Activated CD8-positive, alpha-beta T cell treated with anti-CD3 and anti-CD28 coated beads, Interleukin-2, amount 10 ng/mL, durations not matched to agents 7 days and 5 days (primary cell): ENCODE measurements at regions not wholly inside any gene's neighbourhood (a gene's known extent, or its start where the extent isn't known, plus 50 kb on each side); places are given as distances from the start of the nearest gene placed in this dataset.

Experiments used
- ATAC-seq: fragments of 150-1000 bp; cut with Tn5 transposase; one replicate; pipeline ENCODE4 v1.10.0; 2021; ENCODE audit warnings: moderate library complexity
- CTCF ChIA-PET: fragments of 350-600 bp; sonication (Branson Sonifier 250); formaldehyde crosslinking; loops from one replicate; lab custom pipeline; 2021; ENCODE audit warnings: antibody characterized with exemption; lab: Charles Lee
- POLR2A ChIA-PET: fragments of 350-600 bp; sonication (Branson Sonifier 250); formaldehyde crosslinking; loops from one replicate; lab custom pipeline; 2021; ENCODE audit warnings: antibody characterized with exemption; lab: Charles Lee
- DNase-seq: peaks from one replicate; pipeline ENCODE4 v3.0.0-alpha.2; 2020
- H3K27ac Mint-ChIP-seq: one replicate; pipeline ENCODE4 v1.8.0; 2021; ENCODE audit warnings: mild to moderate bottlenecking, mixed read lengths
- H3K27me3 Mint-ChIP-seq: one replicate; pipeline ENCODE4 v1.8.0; 2021; ENCODE audit warnings: low read depth, mixed read lengths
- H3K36me3 Mint-ChIP-seq: one replicate; pipeline ENCODE4 v1.8.0; 2021; ENCODE audit warnings: low read depth, mixed read lengths
- H3K4me1 Mint-ChIP-seq: one replicate; pipeline ENCODE4 v1.8.0; 2021; ENCODE audit warnings: low read depth, mixed read lengths
- H3K4me3 Mint-ChIP-seq: one replicate; pipeline ENCODE4 v1.8.0; 2021; ENCODE audit warnings: mild to moderate bottlenecking, mixed read lengths
- H3K9me3 Mint-ChIP-seq: one replicate; pipeline ENCODE4 v1.8.0; 2022; ENCODE audit warnings: mixed read lengths; ENCODE audit not compliant: insufficient read depth

- ATAC-seq = no peak
- CTCF ChIA-PET = interaction anchor here (0.8 kb wide), 1 partner anchor 10 kb away, joined by 3 read pairs; no protein-coding TSS in a partner anchor
- DNase-seq = no peak
- POLR2A ChIA-PET = no interaction called here
- peaks cover 2% of the 10 kb centered on the region for H3K27me3 Mint-ChIP-seq
- H3K36me3 Mint-ChIP-seq = no peaks in the 10 kb centered on the region
- H3K4me1 Mint-ChIP-seq = no peaks in the 10 kb centered on the region
- H3K27ac Mint-ChIP-seq = no peak overlapping the region
- H3K4me3 Mint-ChIP-seq = no peak overlapping the region
- H3K9me3 Mint-ChIP-seq = no peaks in the 10 kb centered on the region
Observed at GRCh38 chr1:94677714-94678113, 136.2 kb upstream of the F3 start.

- CTCF ChIA-PET = no interaction called here
- H3K36me3 Mint-ChIP-seq = no peaks in the 10 kb centered on the region
- H3K9me3 Mint-ChIP-seq = no peaks in the 10 kb centered on the region
- POLR2A ChIA-PET = no interaction called here
- H3K4me3 Mint-ChIP-seq = no peak overlapping the region
- ATAC-seq = no peak
- H3K27ac Mint-ChIP-seq = no peak overlapping the region
- no peaks in the 10 kb centered on the region for H3K27me3 Mint-ChIP-seq
- DNase-seq = no peak
- H3K4me1 Mint-ChIP-seq = no peaks in the 10 kb centered on the region
Observed at GRCh38 chr1:94677087-94677486, 135.5 kb upstream of the F3 start.

- Mint-ChIP-seq H3K27me3 (no peaks in the 10 kb centered on the region), H3K4me3 (no peak overlapping the region), H3K4me1 (no peaks in the 10 kb centered on the region), H3K9me3 (no peaks in the 10 kb centered on the region), H3K36me3 (no peaks in the 10 kb centered on the region), H3K27ac (no peak overlapping the region)
- ATAC-seq = no peak
- CTCF ChIA-PET = no interaction called here
- POLR2A ChIA-PET = no interaction called here
- no peak for DNase-seq
Observed at GRCh38 chr1:94676686-94677085, 135.1 kb upstream of the F3 start.

GRCh38 chr1:94675373-94675772 lies 133.8 kb upstream of the F3 start:
- Mint-ChIP-seq H3K4me1 (no peaks in the 10 kb centered on the region), H3K27me3 (no peaks in the 10 kb centered on the region), H3K27ac (no peak overlapping the region), H3K9me3 (no peaks in the 10 kb centered on the region), H3K4me3 (no peak overlapping the region), H3K36me3 (no peaks in the 10 kb centered on the region)
- no peak for ATAC-seq
- POLR2A ChIA-PET = no interaction called here
- CTCF ChIA-PET = no interaction called here
- DNase-seq = no peak

GRCh38 chr1:94674876-94675275 lies 133.3 kb upstream of the F3 start:
- no peaks in the 10 kb centered on the region for H3K9me3 Mint-ChIP-seq
- H3K36me3 Mint-ChIP-seq = no peaks in the 10 kb centered on the region
- H3K27me3 Mint-ChIP-seq = no peaks in the 10 kb centered on the region
- H3K27ac Mint-ChIP-seq = no peak overlapping the region
- DNase-seq (no peak), ATAC-seq (no peak)
- no peaks in the 10 kb centered on the region for H3K4me1 Mint-ChIP-seq
- CTCF ChIA-PET = no interaction called here
- no peak overlapping the region for H3K4me3 Mint-ChIP-seq
- POLR2A ChIA-PET = no interaction called here

- H3K4me1 Mint-ChIP-seq = no peaks in the 10 kb centered on the region
- ChIA-PET POLR2A (no interaction called here), CTCF (no interaction called here)
- H3K4me3 Mint-ChIP-seq = no peak overlapping the region
- no peaks in the 10 kb centered on the region for H3K27me3 Mint-ChIP-seq
- ATAC-seq (no peak), DNase-seq (no peak)
- no peak overlapping the region for H3K27ac Mint-ChIP-seq
- no peaks in the 10 kb centered on the region for H3K36me3 Mint-ChIP-seq
- no peaks in the 10 kb centered on the region for H3K9me3 Mint-ChIP-seq
Observed at GRCh38 chr1:94672934-94673333, 131.4 kb upstream of the F3 start.

GRCh38 chr1:94672001-94672400 lies 130.4 kb upstream of the F3 start:
- no peaks in the 10 kb centered on the region for H3K4me1 Mint-ChIP-seq
- ChIA-PET POLR2A (no interaction called here), CTCF (no interaction called here)
- no peaks in the 10 kb centered on the region for H3K36me3 Mint-ChIP-seq
- no peak overlapping the region for H3K27ac Mint-ChIP-seq
- ATAC-seq (no peak), DNase-seq (no peak)
- H3K27me3 Mint-ChIP-seq = peaks cover 4% of the 10 kb centered on the region
- H3K9me3 Mint-ChIP-seq = no peaks in the 10 kb centered on the region
- no peak overlapping the region for H3K4me3 Mint-ChIP-seq

- Mint-ChIP-seq H3K27ac (no peak overlapping the region), H3K36me3 (no peaks in the 10 kb centered on the region), H3K9me3 (no peaks in the 10 kb centered on the region), H3K27me3 (peaks cover 10% of the 10 kb centered on the region), H3K4me3 (no peak overlapping the region), H3K4me1 (no peaks in the 10 kb centered on the region)
- ChIA-PET POLR2A (no interaction called here), CTCF (no interaction called here)
- ATAC-seq (no peak), DNase-seq (no peak)
Observed at GRCh38 chr1:94670273-94670672, 128.7 kb upstream of the F3 start.

GRCh38 chr1:94669198-94669597 lies 127.6 kb upstream of the F3 start:
- Mint-ChIP-seq H3K9me3 (no peaks in the 10 kb centered on the region), H3K27me3 (peaks cover 10% of the 10 kb centered on the region), H3K36me3 (no peaks in the 10 kb centered on the region), H3K4me1 (no peaks in the 10 kb centered on the region), H3K27ac (no peak overlapping the region), H3K4me3 (no peak overlapping the region)
- CTCF ChIA-PET = no interaction called here
- ATAC-seq (no peak), DNase-seq (no peak)
- POLR2A ChIA-PET = no interaction called here

- no peaks in the 10 kb centered on the region for H3K4me1 Mint-ChIP-seq
- ChIA-PET POLR2A (no interaction called here), CTCF (no interaction called here)
- ATAC-seq = no peak
- no peak for DNase-seq
- no peak overlapping the region for H3K27ac Mint-ChIP-seq
- no peaks in the 10 kb centered on the region for H3K9me3 Mint-ChIP-seq
- peaks cover 10% of the 10 kb centered on the region for H3K27me3 Mint-ChIP-seq
- H3K4me3 Mint-ChIP-seq = no peak overlapping the region
- H3K36me3 Mint-ChIP-seq = no peaks in the 10 kb centered on the region
Observed at GRCh38 chr1:94668528-94668927, 127.0 kb upstream of the F3 start.

- DNase-seq (no peak), ATAC-seq (no peak)
- H3K4me3 Mint-ChIP-seq = no peak overlapping the region
- CTCF ChIA-PET = no interaction called here
- H3K36me3 Mint-ChIP-seq = no peaks in the 10 kb centered on the region
- H3K4me1 Mint-ChIP-seq = no peaks in the 10 kb centered on the region
- no peak overlapping the region for H3K27ac Mint-ChIP-seq
- no peaks in the 10 kb centered on the region for H3K9me3 Mint-ChIP-seq
- H3K27me3 Mint-ChIP-seq = peaks cover 10% of the 10 kb centered on the region
- POLR2A ChIA-PET = no interaction called here
Observed at GRCh38 chr1:94667818-94668217, 126.3 kb upstream of the F3 start.

GRCh38 chr1:94666797-94667196 lies 125.2 kb upstream of the F3 start:
- Mint-ChIP-seq H3K9me3 (no peaks in the 10 kb centered on the region), H3K27me3 (peaks cover 10% of the 10 kb centered on the region), H3K4me1 (no peaks in the 10 kb centered on the region), H3K27ac (no peak overlapping the region), H3K36me3 (no peaks in the 10 kb centered on the region), H3K4me3 (no peak overlapping the region)
- DNase-seq (no peak), ATAC-seq (no peak)
- CTCF ChIA-PET = no interaction called here
- POLR2A ChIA-PET = no interaction called here

GRCh38 chr1:94661431-94661932 lies 119.9 kb upstream of the F3 start:
- ChIA-PET CTCF (no interaction called here), POLR2A (no interaction called here)
- DNase-seq (no peak), ATAC-seq (no peak)
- H3K4me3 Mint-ChIP-seq = no peak overlapping the region
- H3K36me3 Mint-ChIP-seq = no peaks in the 10 kb centered on the region
- no peaks in the 10 kb centered on the region for H3K9me3 Mint-ChIP-seq
- no peak overlapping the region for H3K27ac Mint-ChIP-seq
- peaks cover 11% of the 10 kb centered on the region for H3K27me3 Mint-ChIP-seq
- H3K4me1 Mint-ChIP-seq = no peaks in the 10 kb centered on the region
